ENCODE measurements at regions not wholly inside any gene's neighbourhood (a gene's known extent, or its start where the extent isn't known, plus 50 kb on each side); places are given as distances from the start of the nearest gene placed in this dataset.

DNA sequence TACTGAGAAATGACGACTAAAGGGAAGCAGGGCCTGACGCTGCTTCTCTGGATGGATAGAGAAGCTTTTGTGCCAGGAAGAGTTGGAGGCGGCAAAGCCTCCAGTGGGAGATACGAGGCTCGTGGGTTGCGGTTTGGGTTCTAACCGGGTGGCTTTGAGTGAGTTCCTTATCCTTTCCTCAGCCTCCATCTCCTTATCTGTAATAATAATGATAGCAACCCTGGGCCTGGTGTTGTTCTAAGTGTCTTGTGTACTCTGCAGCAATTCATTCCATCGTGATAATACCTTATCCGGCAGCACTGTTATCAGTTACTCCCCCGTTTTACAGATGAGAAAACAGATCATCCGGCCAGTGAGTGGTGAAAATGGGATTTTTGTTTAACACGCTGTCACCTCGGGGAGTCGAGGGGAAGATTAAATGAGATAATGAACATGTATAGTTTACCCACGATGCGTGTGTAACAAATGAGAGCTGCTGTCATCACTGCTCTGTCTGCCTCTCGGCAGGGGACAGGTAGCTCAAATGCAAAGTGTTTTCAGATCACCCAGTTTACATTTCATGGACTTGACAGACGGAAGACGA lies 52.0 kb upstream of the LHX1 start:
- no peak for DNase-seq
- ChIA-PET CTCF (interaction anchor here (1.1 kb wide), 1 partner anchor 15 kb away, joined by 3 read pairs; no protein-coding TSS in a partner anchor), POLR2A (no interaction called here)
- H3K4me3 Mint-ChIP-seq = no peak overlapping the region
- H3K4me1 Mint-ChIP-seq = no peaks in the 10 kb centered on the region
- H3K27me3 Mint-ChIP-seq = peaks cover 53% of the 10 kb centered on the region
- H3K36me3 Mint-ChIP-seq (ENCODE audit: low read depth) = no peaks in the 10 kb centered on the region
- H3K27ac Mint-ChIP-seq = no peak overlapping the region
- peaks cover 12% of the 10 kb centered on the region for H3K9me3 Mint-ChIP-seq

DNA sequence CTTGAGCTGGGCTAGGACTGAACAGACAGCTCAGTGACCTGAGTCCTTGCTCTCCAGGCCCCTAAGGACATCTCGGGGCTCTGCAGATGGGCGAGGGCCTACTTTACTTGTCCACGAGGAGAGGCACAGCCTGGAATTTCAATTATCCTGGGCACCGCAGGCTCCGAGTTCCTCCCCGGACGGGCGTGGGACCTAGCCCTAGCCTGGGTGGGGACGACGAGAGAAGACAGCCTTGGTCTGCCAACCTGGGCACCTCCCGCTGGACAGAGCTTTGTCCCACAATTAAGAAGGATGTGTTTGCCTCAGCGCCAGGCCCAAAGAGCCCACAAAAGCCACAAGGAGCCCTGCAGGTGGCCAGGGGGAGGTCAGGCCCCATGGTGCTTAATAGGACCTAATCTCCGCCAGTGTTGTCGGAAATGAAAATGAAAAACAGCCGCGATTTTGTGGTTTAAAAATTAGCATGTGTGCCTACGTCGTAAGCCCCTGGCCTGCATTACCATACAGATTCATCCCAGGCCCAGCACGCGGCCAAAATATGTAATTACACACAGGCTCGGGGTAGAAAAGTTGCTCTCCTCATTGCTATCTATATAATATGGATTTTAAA lies 51.4 kb upstream of the LHX1 start:
- Mint-ChIP-seq H3K36me3 (ENCODE audit: low read depth) (no peaks in the 10 kb centered on the region), H3K9me3 (peaks cover 9% of the 10 kb centered on the region), H3K27me3 (peaks cover 49% of the 10 kb centered on the region), H3K4me1 (no peaks in the 10 kb centered on the region), H3K27ac (no peak overlapping the region), H3K4me3 (no peak overlapping the region)
- ChIA-PET POLR2A (no interaction called here), CTCF (interaction anchor here (1.1 kb wide), 1 partner anchor 15 kb away, joined by 3 read pairs; no protein-coding TSS in a partner anchor)
- no peak for DNase-seq
